Sigmoid colon (tissue), 6 donors: ENCODE measurements at regions not wholly inside any gene's neighbourhood (a gene's known extent, or its start where the extent isn't known, plus 50 kb on each side); places are given as distances from the start of the nearest gene placed in this dataset.
A peak's percentile ranks its signal among the peaks of the same experiment; 100 is the strongest.

Experiments used
- DNase-seq: peaks from one replicate; pipeline ENCODE4 v3.0.0-alpha.2; 2019
- H3K27ac ChIP-seq, 4 donors: fragments of 200-600 bp; sonication (generic); one replicate each; pipeline ENCODE4 v1.5.1; 2016 to 2019; ENCODE audit warnings: mild to moderate bottlenecking in 1 of 4
- H3K27me3 ChIP-seq, 3 donors: fragments of 200-600 bp; sonication (generic); one replicate each; pipeline ENCODE4 v1.5.1; 2019; ENCODE audit warnings: mild to moderate bottlenecking in 1 of 3
- H3K36me3 ChIP-seq, 4 donors: fragments of 200-600 bp; sonication (generic); one replicate each; pipeline ENCODE4 v1.5.1; 2016 to 2019
- H3K4me1 ChIP-seq, 4 donors: fragments of 200-600 bp; sonication (generic); one replicate each; pipeline ENCODE4 v1.5.1; 2017 to 2019
- H3K4me3 ChIP-seq, 4 donors: fragments of 200-600 bp; sonication (generic); one replicate each; pipeline ENCODE4 v1.5.1; 2017 to 2019; ENCODE audit warnings: mild to moderate bottlenecking in 2 of 4, moderate library complexity in 1 of 4
- H3K9me3 ChIP-seq, 4 donors: fragments of 200-600 bp in 3 of 4; sonication (generic) in 3 of 4; one replicate each; pipeline versions ENCODE4 v1.5.1 to v1.6.1; 2013 to 2019
- CTCF ChIP-seq, 4 experiments: fragments of 450-650 bp in 3 of 4; fragments of 200-600 bp in 1 of 4; IDR thresholded peaks; one replicate each; pipeline ENCODE4 v1.5.1; 2016 to 2019; ENCODE audit warnings: antibody characterized with exemption in 4 of 4, mild to moderate bottlenecking in 3 of 4, moderate library complexity in 2 of 4
- EP300 ChIP-seq, 4 donors: sonication (generic); formaldehyde crosslinking; IDR thresholded peaks; one replicate each; pipeline ENCODE4 v1.6.1; 2017; ENCODE audit warnings: antibody characterized with exemption in 4 of 4
- POLR2A ChIP-seq, 2 donors: fragments of 450-650 bp; IDR thresholded peaks; one replicate each; pipeline ENCODE4 v1.6.1; 2016; ENCODE audit warnings: antibody characterized with exemption in 2 of 2, mild to moderate bottlenecking in 2 of 2, moderate library complexity in 2 of 2
- POLR2AphosphoS5 ChIP-seq, 4 donors: sonication (generic); formaldehyde crosslinking; IDR thresholded peaks; one replicate each; pipeline ENCODE4 v1.6.1; 2017; ENCODE audit warnings: antibody characterized with exemption in 4 of 4
- WGBS, 2 donors: extraction: QIAGEN DNeasy Blood & Tissue Kit; methylation state at CpG; one replicate each; pipeline ENCODE4 v1.1.7; 2013; 5-methylcytosine and 5-hydroxymethylcytosine counted together
- intact Hi-C: fragments of 100-400 bp; cut with DNase I; formaldehyde crosslinking; loops from one replicate; pipeline ENCODE4 v1.15.1; 2023
- donor health status: healthy with polysubstance abuse.
- donor health status: healthy.

- Histone ChIP-seq H3K4me3 (no peak overlapping the region), H3K36me3 (no peaks in the 10 kb centered on the region), H3K27me3 (no peaks in the 10 kb centered on the region), H3K4me1 (peaks cover 0 to 18% (median 12%) of the 10 kb centered on the region in 4 donors), H3K27ac (peak overlapping the region; percentile 22 to 51 (median 48)), H3K9me3 (no peaks in the 10 kb centered on the region)
- intact Hi-C loops, result no loop called here
- DNase-seq, result peak; percentile 64
- WGBS, 2 donors, result 79 to 89% methylated on average over 10 of the region's 10 CpGs
- no peak for TF ChIP-seq POLR2AphosphoS5 (IDR thresholded peaks at IDR 0.05)
- no peak for TF ChIP-seq POLR2A (IDR thresholded peaks at IDR 0.05)
- TF ChIP-seq CTCF (IDR thresholded peaks at IDR 0.05), result no peak
- TF ChIP-seq EP300 (IDR thresholded peaks at IDR 0.05), result no peak
These were observed 59.3 kb upstream of the CCDC91 start for GRCh38 chr12:28130625-28131598.

- WGBS, 2 donors, result 93 to 94% methylated on average over 3 of the region's 3 CpGs
- no peak for TF ChIP-seq CTCF (IDR thresholded peaks at IDR 0.05)
- TF ChIP-seq EP300 (IDR thresholded peaks at IDR 0.05), result no peak
- TF ChIP-seq POLR2AphosphoS5 (IDR thresholded peaks at IDR 0.05), result no peak
- no peak for TF ChIP-seq POLR2A (IDR thresholded peaks at IDR 0.05)
These were observed 57.9 kb upstream of the CCDC91 start for GRCh38 chr12:28132398-28132797.

GRCh38 chr12:28135801-28136439 lies 54.3 kb upstream of the CCDC91 start:
- no peak for DNase-seq
- H3K9me3 ChIP-seq, result no peaks in the 10 kb centered on the region
- 56 to 94% methylated on average over 2 of the region's 2 CpGs for WGBS, 2 donors

More at GRCh38 chr12:28132398-28132797, 57.9 kb upstream of the CCDC91 start:
- H3K4me3 ChIP-seq, result no peak overlapping the region
- DNase-seq, result no peak
- H3K36me3 ChIP-seq, result no peaks in the 10 kb centered on the region
- no peaks in the 10 kb centered on the region for H3K9me3 ChIP-seq
- H3K4me1 ChIP-seq, result peaks cover 0 to 18% (median 12%) of the 10 kb centered on the region in 4 donors
- intact Hi-C loops, result no loop called here
- H3K27ac ChIP-seq, result no peak overlapping the region
- H3K27me3 ChIP-seq, result no peaks in the 10 kb centered on the region

GRCh38 chr12:28137414-28137813 lies 52.8 kb upstream of the CCDC91 start:
- Histone ChIP-seq H3K27me3 (no peaks in the 10 kb centered on the region), H3K4me3 (no peak overlapping the region), H3K36me3 (no peaks in the 10 kb centered on the region), H3K4me1 (no peaks in the 10 kb centered on the region), H3K27ac (no peak overlapping the region), H3K9me3 (no peaks in the 10 kb centered on the region)
- TF ChIP-seq EP300 (IDR thresholded peaks at IDR 0.05), result no peak
- TF ChIP-seq POLR2A (IDR thresholded peaks at IDR 0.05), result no peak
- TF ChIP-seq CTCF (IDR thresholded peaks at IDR 0.05), result no peak
- DNase-seq, result no peak
- intact Hi-C loops, result no loop called here

More at GRCh38 chr12:28135801-28136439, 54.3 kb upstream of the CCDC91 start:
- Histone ChIP-seq H3K27ac (no peak overlapping the region), H3K4me3 (no peak overlapping the region), H3K27me3 (no peaks in the 10 kb centered on the region), H3K36me3 (no peaks in the 10 kb centered on the region), H3K4me1 (peaks cover 0 to 12% (median 5%) of the 10 kb centered on the region in 4 donors)
- TF ChIP-seq POLR2AphosphoS5 (IDR thresholded peaks at IDR 0.05) (no peak), POLR2A (IDR thresholded peaks at IDR 0.05) (no peak)
- intact Hi-C loops, result no loop called here

- intact Hi-C loops, result no loop called here
- no peak for TF ChIP-seq EP300 (IDR thresholded peaks at IDR 0.05)
- TF ChIP-seq CTCF (IDR thresholded peaks at IDR 0.05), result no peak
- no peak for TF ChIP-seq POLR2AphosphoS5 (IDR thresholded peaks at IDR 0.05)
- TF ChIP-seq POLR2A (IDR thresholded peaks at IDR 0.05), result no peak
- H3K9me3 ChIP-seq, result no peaks in the 10 kb centered on the region
- no peaks in the 10 kb centered on the region for H3K36me3 ChIP-seq
- no peaks in the 10 kb centered on the region for H3K4me1 ChIP-seq
- H3K27me3 ChIP-seq, result no peaks in the 10 kb centered on the region
- no peak overlapping the region for H3K4me3 ChIP-seq
- 84 to 85% methylated on average over 2 of the region's 2 CpGs for WGBS, 2 donors
- H3K27ac ChIP-seq, result no peak overlapping the region
- no peak for DNase-seq
These were observed 49.9 kb upstream of the CCDC91 start for GRCh38 chr12:28140404-28140803.
